ENCODE measurements at regions not wholly inside any gene's neighbourhood (a gene's known extent, or its start where the extent isn't known, plus 50 kb on each side); places are given as distances from the start of the nearest gene placed in this dataset.
A peak's percentile ranks its signal among the peaks of the same experiment; 100 is the strongest.

DNA sequence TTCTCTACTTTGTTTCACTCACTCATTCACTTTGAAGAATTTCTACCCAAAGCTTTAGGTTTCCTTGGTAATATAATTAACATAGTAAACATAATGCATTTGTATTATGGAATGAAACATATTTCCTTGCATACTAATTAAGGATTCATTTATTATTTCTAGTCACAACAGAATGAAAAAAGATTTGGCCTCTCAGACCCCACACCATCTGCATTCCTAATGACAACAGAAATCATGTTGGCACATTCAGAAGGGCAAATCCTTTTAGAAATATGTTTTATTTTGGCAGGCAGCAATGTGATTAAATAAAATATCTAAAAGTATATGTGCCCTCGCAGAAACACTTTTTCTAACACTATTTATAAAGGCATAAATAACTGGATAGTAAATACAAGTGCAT, 163.4 kb downstream of the HTR1B start:
- no peak for DNase-seq (ENCODE audit: low spot score)
- no peak overlapping the region for H3K4me3 ChIP-seq
- H3K36me3 ChIP-seq (replicated peaks; ENCODE audit: insufficient read depth, low read depth): no peaks in the 10 kb centered on the region

DNA sequence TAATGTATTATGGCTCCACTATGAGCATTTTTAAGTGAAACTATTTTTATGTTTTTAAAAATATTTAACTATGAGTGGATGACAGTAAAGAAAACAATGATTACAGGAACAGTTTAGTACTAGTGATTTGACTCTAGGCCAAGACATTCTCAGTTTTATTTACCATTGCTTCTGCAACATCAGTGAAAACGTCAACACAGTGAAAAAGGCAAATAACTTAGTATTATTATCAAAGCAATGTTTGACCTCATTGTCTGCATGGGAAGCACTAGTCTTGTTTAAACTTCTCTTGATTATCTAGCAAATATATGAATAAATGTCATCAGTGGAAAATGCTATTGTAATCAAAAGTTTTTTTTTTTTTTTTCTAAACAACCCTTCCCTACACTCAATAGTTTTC, 165.0 kb downstream of the HTR1B start:
- Histone ChIP-seq H3K27ac (no peak overlapping the region), H3K79me2 (no peaks in the 10 kb centered on the region), H3K4me2 (no peak overlapping the region), H3K36me3 (replicated peaks; ENCODE audit: insufficient read depth, low read depth) (no peaks in the 10 kb centered on the region), H3K4me3 (no peak overlapping the region), H2AFZ (no peak overlapping the region), H3K9me2 (replicated peaks; ENCODE audit: insufficient read depth) (no peaks in the 10 kb centered on the region), H4K20me1 (ENCODE audit: insufficient read depth, poor library complexity, severe bottlenecking) (no peaks in the 10 kb centered on the region), H3K27me3 (no peaks in the 10 kb centered on the region), H3K9me3 (ENCODE audit: low read depth) (no peaks in the 10 kb centered on the region), H3K4me1 (ENCODE audit: insufficient read depth) (no peaks in the 10 kb centered on the region)
- 24% methylated on average over 1 of the region's 1 CpG for WGBS (ENCODE audit: low lambda C conversion rate, missing lambda C conversion rate)
- no peak for DNase-seq (ENCODE audit: low spot score)
- TF ChIP-seq, protein P1, sequence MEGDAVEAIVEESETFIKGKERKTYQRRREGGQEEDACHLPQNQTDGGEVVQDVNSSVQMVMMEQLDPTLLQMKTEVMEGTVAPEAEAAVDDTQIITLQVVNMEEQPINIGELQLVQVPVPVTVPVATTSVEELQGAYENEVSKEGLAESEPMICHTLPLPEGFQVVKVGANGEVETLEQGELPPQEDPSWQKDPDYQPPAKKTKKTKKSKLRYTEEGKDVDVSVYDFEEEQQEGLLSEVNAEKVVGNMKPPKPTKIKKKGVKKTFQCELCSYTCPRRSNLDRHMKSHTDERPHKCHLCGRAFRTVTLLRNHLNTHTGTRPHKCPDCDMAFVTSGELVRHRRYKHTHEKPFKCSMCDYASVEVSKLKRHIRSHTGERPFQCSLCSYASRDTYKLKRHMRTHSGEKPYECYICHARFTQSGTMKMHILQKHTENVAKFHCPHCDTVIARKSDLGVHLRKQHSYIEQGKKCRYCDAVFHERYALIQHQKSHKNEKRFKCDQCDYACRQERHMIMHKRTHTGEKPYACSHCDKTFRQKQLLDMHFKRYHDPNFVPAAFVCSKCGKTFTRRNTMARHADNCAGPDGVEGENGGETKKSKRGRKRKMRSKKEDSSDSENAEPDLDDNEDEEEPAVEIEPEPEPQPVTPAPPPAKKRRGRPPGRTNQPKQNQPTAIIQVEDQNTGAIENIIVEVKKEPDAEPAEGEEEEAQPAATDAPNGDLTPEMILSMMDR (IDR thresholded peaks at IDR 0.05; ENCODE audit: poor library complexity): no peak
- TF ChIP-seq EZH2phosphoT487 (IDR thresholded peaks at IDR 0.05; ENCODE audit: low read depth, severe bottlenecking, unreplicated experiment) (no peak), EZH2 (IDR thresholded peaks at IDR 0.05; ENCODE audit: borderline replicate concordance) (no peak)

More for the DNA sequence above, 163.4 kb downstream of the HTR1B start:
- Histone ChIP-seq H3K27ac (no peak overlapping the region), H2AFZ (no peak overlapping the region), H3K9me3 (ENCODE audit: low read depth) (no peaks in the 10 kb centered on the region), H3K9me2 (replicated peaks; ENCODE audit: insufficient read depth) (no peaks in the 10 kb centered on the region), H3K4me2 (no peak overlapping the region), H4K20me1 (ENCODE audit: insufficient read depth, poor library complexity, severe bottlenecking) (no peaks in the 10 kb centered on the region), H3K27me3 (no peaks in the 10 kb centered on the region), H3K79me2 (no peaks in the 10 kb centered on the region), H3K4me1 (ENCODE audit: insufficient read depth) (no peaks in the 10 kb centered on the region)
- TF ChIP-seq, protein P1 (IDR thresholded peaks at IDR 0.05; ENCODE audit: poor library complexity): no peak
- TF ChIP-seq EZH2phosphoT487 (IDR thresholded peaks at IDR 0.05; ENCODE audit: low read depth, severe bottlenecking, unreplicated experiment) (no peak), EZH2 (IDR thresholded peaks at IDR 0.05; ENCODE audit: borderline replicate concordance) (no peak)
- 96% methylated on average over 1 of the region's 1 CpG for WGBS (ENCODE audit: low lambda C conversion rate, missing lambda C conversion rate)

DNA sequence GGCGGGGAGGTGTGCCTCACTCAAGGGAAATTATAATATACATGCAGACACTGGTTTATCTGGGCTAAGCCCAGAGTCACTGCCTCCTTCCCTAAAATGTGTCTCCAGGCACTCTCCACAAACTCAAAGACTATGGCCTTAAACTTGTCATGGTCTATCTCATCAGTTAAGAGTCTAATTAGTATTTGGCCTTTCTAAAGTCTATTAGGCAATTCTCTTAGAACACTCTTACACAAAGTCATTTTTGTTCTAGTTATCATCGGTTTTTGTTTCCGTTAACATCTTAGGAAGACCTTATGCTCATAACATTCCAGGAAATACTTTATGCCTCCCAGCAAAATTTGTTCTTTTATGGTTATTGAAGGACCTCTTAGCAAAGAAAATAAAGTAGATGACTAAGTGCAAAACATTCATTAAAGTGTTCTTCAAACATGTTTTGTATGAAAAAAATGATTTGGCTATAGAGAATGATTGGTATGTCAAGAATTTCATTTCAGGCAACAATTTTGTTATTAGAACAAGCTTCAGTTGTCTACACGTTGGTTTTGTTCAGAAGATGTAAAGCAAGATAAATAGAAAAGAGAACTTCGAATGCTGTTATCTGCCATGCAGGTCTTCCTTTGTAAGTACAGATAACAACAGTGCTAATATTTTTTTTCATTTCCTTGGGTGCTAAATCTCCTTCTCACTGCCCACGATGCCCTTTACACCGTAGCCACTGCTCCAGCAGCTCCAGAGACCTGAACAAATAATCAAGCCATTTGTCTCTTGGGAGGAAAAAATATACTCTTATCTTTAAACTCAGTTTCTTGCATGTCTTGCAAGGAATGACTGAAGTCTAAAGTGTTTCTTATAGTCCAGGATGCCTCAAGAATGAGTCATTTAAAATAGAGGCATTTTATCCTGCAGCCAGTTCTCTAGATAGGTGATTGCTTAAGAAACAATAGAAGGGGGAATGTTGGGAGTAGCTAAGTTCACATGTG, 170.4 kb downstream of the HTR1B start:
- Histone ChIP-seq H3K9me3 (ENCODE audit: low read depth) (no peaks in the 10 kb centered on the region), H3K4me3 (no peak overlapping the region), H3K9me2 (replicated peaks; ENCODE audit: insufficient read depth) (no peaks in the 10 kb centered on the region), H2AFZ (no peak overlapping the region), H3K4me1 (ENCODE audit: insufficient read depth) (no peaks in the 10 kb centered on the region), H3K79me2 (no peaks in the 10 kb centered on the region), H3K27me3 (no peaks in the 10 kb centered on the region), H3K27ac (peak overlapping the region; percentile 14), H3K4me2 (no peak overlapping the region), H4K20me1 (ENCODE audit: insufficient read depth, poor library complexity, severe bottlenecking) (no peaks in the 10 kb centered on the region), H3K36me3 (replicated peaks; ENCODE audit: insufficient read depth, low read depth) (no peaks in the 10 kb centered on the region)
- DNase-seq (ENCODE audit: low spot score): peak; percentile 22
- WGBS (ENCODE audit: low lambda C conversion rate, missing lambda C conversion rate): 38% methylated on average over 7 of the region's 7 CpGs
- TF ChIP-seq, protein P1 (IDR thresholded peaks at IDR 0.05; ENCODE audit: poor library complexity): no peak
- no peak for TF ChIP-seq EZH2 (IDR thresholded peaks at IDR 0.05; ENCODE audit: borderline replicate concordance)
- no peak for TF ChIP-seq EZH2phosphoT487 (IDR thresholded peaks at IDR 0.05; ENCODE audit: low read depth, severe bottlenecking, unreplicated experiment)

Measured in hepatocyte (in vitro differentiated cells).